Right forelimb (tissue), 1 donor: ENCODE measurements at regions not wholly inside any gene's neighbourhood (a gene's known extent, or its start where the extent isn't known, plus 50 kb on each side); places are given as distances from the start of the nearest gene placed in this dataset.

Experiments
- DNase-seq: peaks from one replicate; pipeline ENCODE4 v3.0.0-alpha.2; 2018

GRCh38 chr10:128839134-128839533, 627.9 kb upstream of the MGMT start:
- DNase-seq = peak; percentile 25

- no peak for DNase-seq
Observed at GRCh38 chr10:128839701-128840100, 627.3 kb upstream of the MGMT start.

- DNase-seq = no peak
Observed at GRCh38 chr10:128843972-128844371, 623.1 kb upstream of the MGMT start.

- DNase-seq = peak; percentile 31
Observed at GRCh38 chr10:128846927-128847326, 620.1 kb upstream of the MGMT start.

GRCh38 chr10:128848810-128849209, 618.2 kb upstream of the MGMT start:
- DNase-seq = peak; percentile 84

- DNase-seq = no peak
Observed at GRCh38 chr10:128850647-128851046, 616.4 kb upstream of the MGMT start.

GRCh38 chr10:128851281-128851680, 615.8 kb upstream of the MGMT start:
- DNase-seq = no peak

- no peak for DNase-seq
Observed at GRCh38 chr10:128851726-128852125, 615.3 kb upstream of the MGMT start.

GRCh38 chr10:128852449-128852848, 614.6 kb upstream of the MGMT start:
- no peak for DNase-seq

- DNase-seq = no peak
Observed at GRCh38 chr10:128852902-128853301, 614.1 kb upstream of the MGMT start.

GRCh38 chr10:128853537-128853936, 613.5 kb upstream of the MGMT start:
- no peak for DNase-seq

GRCh38 chr10:128854204-128854603, 612.8 kb upstream of the MGMT start:
- peak; percentile 62 for DNase-seq

- peak; percentile 93 for DNase-seq
Observed at GRCh38 chr10:128854963-128855362, 612.1 kb upstream of the MGMT start.

- DNase-seq = peak; percentile 67
Observed at GRCh38 chr10:128855618-128856428, 611.2 kb upstream of the MGMT start.

- peak; percentile 38 for DNase-seq
Observed at GRCh38 chr10:128859738-128860386, 607.2 kb upstream of the MGMT start.

GRCh38 chr10:128860574-128860973, 606.5 kb upstream of the MGMT start:
- DNase-seq = no peak

- peak; percentile 29 for DNase-seq
Observed at GRCh38 chr10:128861018-128861901, 605.8 kb upstream of the MGMT start.

- no peak for DNase-seq
Observed at GRCh38 chr10:128863411-128863810, 603.6 kb upstream of the MGMT start.

- DNase-seq = peak; percentile 29
Observed at GRCh38 chr10:128863823-128864405, 603.1 kb upstream of the MGMT start.

- DNase-seq = peak; percentile 23
Observed at GRCh38 chr10:128864554-128865295, 602.3 kb upstream of the MGMT start.

- DNase-seq = peak; percentile 66
Observed at GRCh38 chr10:128865436-128866195, 601.4 kb upstream of the MGMT start.
